WTC11 (cell line): ENCODE measurements at regions not wholly inside any gene's neighbourhood (a gene's known extent, or its start where the extent isn't known, plus 50 kb on each side); places are given as distances from the start of the nearest gene placed in this dataset.

ENCODE experiments used
- ATF2 ChIP-seq: sonication (generic); formaldehyde crosslinking; IDR thresholded peaks from 2 replicates; pipeline ENCODE4 v1.8.1; 2022; ENCODE audit warnings: low read depth, missing genetic modification reagents, borderline replicate concordance
- CBFB ChIP-seq: sonication (generic); formaldehyde crosslinking; IDR thresholded peaks from 2 replicates; pipeline ENCODE4 v1.8.1; 2022; ENCODE audit warnings: mild to moderate bottlenecking, low read depth, missing genetic modification reagents
- ESRRA ChIP-seq: sonication (generic); formaldehyde crosslinking; IDR thresholded peaks from 2 replicates; pipeline ENCODE4 v1.8.1; 2022; ENCODE audit warnings: mild to moderate bottlenecking, missing genetic modification reagents, borderline replicate concordance
- HMGXB4 ChIP-seq: sonication (generic); formaldehyde crosslinking; IDR thresholded peaks from 2 replicates; pipeline ENCODE4 v1.8.1; 2023; ENCODE audit warnings: mild to moderate bottlenecking, moderate library complexity, missing genetic modification reagents
- RORB ChIP-seq: fragments of 250-450 bp; sonication (Bioruptor Pico); IDR thresholded peaks from 2 replicates; pipeline ENCODE4 v1.9.0; 2021; ENCODE audit warnings: mild to moderate bottlenecking
- SP1 ChIP-seq: sonication (generic); formaldehyde crosslinking; conservative IDR thresholded peaks from 2 replicates; pipeline ENCODE4 v1.8.1; 2022; ENCODE audit warnings: missing genetic modification reagents
- ZBTB21 ChIP-seq: sonication (generic); formaldehyde crosslinking; IDR thresholded peaks from 2 replicates; pipeline ENCODE4 v1.8.1; 2023; ENCODE audit warnings: mild to moderate bottlenecking, missing genetic modification reagents, borderline replicate concordance
- ZNF121 ChIP-seq: sonication (generic); formaldehyde crosslinking; IDR thresholded peaks from 2 replicates; pipeline ENCODE4 v1.8.0; 2023; ENCODE audit warnings: missing genetic modification reagents
- ZNF317 ChIP-seq: sonication (generic); formaldehyde crosslinking; IDR thresholded peaks from 2 replicates; pipeline ENCODE4 v1.8.1; 2023; ENCODE audit warnings: low read depth, mild to moderate bottlenecking, moderate library complexity, missing genetic modification reagents, borderline replicate concordance
- TF ChIP-seq, protein P1 (sequence below): fragments of 200-600 bp; IDR thresholded peaks from 2 replicates; pipeline ENCODE4 v1.8.0; 2022; ENCODE audit warnings: antibody characterized with exemption
- TF ChIP-seq, protein P2 (sequence below): sonication (generic); formaldehyde crosslinking; conservative IDR thresholded peaks from 2 replicates; pipeline ENCODE4 v1.8.1; 2023; ENCODE audit warnings: mild to moderate bottlenecking, low read depth, missing genetic modification reagents, moderate library complexity
- TF ChIP-seq, protein P3 (sequence below): sonication (generic); formaldehyde crosslinking; IDR thresholded peaks from 2 replicates; pipeline ENCODE4 v1.8.0; 2022; ENCODE audit warnings: mild to moderate bottlenecking, missing genetic modification reagents

DNA sequence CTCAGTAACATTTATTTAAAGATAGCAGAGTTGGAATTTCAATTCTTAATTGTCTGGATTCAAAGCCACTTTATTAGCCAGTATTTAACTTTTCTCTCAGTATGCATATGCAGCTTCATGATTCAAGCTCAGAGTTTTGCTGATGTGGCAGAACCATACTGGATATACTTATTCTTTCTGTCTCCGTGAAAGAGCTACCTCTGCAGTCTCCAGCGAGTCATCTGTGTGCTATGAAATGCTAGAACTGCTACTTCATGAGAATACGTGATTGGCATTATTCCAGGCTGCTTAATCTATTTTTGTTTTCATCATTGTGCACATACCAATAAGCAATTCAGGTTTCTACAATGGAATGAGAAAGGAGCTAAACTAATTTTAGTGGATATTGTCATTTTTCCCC is 743.7 kb downstream of the C4orf33 start:
- TF ChIP-seq ESRRA (no peak), ZNF121 (CRISPR knock-in tag) (no peak), ATF2 (CRISPR knock-in tag) (no peak), SP1 (CRISPR knock-in tag) (no peak), ZNF317 (CRISPR knock-in tag) (no peak), HMGXB4 (CRISPR knock-in tag) (no peak), CBFB (CRISPR knock-in tag) (no peak), RORB (CRISPR knock-in tag) (no peak), ZBTB21 (CRISPR knock-in tag) (no peak)
- TF ChIP-seq, protein P1, sequence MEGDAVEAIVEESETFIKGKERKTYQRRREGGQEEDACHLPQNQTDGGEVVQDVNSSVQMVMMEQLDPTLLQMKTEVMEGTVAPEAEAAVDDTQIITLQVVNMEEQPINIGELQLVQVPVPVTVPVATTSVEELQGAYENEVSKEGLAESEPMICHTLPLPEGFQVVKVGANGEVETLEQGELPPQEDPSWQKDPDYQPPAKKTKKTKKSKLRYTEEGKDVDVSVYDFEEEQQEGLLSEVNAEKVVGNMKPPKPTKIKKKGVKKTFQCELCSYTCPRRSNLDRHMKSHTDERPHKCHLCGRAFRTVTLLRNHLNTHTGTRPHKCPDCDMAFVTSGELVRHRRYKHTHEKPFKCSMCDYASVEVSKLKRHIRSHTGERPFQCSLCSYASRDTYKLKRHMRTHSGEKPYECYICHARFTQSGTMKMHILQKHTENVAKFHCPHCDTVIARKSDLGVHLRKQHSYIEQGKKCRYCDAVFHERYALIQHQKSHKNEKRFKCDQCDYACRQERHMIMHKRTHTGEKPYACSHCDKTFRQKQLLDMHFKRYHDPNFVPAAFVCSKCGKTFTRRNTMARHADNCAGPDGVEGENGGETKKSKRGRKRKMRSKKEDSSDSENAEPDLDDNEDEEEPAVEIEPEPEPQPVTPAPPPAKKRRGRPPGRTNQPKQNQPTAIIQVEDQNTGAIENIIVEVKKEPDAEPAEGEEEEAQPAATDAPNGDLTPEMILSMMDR: no peak
- TF ChIP-seq, protein P2, sequence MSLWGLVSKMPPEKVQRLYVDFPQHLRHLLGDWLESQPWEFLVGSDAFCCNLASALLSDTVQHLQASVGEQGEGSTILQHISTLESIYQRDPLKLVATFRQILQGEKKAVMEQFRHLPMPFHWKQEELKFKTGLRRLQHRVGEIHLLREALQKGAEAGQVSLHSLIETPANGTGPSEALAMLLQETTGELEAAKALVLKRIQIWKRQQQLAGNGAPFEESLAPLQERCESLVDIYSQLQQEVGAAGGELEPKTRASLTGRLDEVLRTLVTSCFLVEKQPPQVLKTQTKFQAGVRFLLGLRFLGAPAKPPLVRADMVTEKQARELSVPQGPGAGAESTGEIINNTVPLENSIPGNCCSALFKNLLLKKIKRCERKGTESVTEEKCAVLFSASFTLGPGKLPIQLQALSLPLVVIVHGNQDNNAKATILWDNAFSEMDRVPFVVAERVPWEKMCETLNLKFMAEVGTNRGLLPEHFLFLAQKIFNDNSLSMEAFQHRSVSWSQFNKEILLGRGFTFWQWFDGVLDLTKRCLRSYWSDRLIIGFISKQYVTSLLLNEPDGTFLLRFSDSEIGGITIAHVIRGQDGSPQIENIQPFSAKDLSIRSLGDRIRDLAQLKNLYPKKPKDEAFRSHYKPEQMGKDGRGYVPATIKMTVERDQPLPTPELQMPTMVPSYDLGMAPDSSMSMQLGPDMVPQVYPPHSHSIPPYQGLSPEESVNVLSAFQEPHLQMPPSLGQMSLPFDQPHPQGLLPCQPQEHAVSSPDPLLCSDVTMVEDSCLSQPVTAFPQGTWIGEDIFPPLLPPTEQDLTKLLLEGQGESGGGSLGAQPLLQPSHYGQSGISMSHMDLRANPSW (CRISPR knock-in tag): no peak
- TF ChIP-seq, protein P3, sequence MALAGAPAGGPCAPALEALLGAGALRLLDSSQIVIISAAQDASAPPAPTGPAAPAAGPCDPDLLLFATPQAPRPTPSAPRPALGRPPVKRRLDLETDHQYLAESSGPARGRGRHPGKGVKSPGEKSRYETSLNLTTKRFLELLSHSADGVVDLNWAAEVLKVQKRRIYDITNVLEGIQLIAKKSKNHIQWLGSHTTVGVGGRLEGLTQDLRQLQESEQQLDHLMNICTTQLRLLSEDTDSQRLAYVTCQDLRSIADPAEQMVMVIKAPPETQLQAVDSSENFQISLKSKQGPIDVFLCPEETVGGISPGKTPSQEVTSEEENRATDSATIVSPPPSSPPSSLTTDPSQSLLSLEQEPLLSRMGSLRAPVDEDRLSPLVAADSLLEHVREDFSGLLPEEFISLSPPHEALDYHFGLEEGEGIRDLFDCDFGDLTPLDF (CRISPR knock-in tag): no peak
